ENCODE measurements at regions not wholly inside any gene's neighbourhood (a gene's known extent, or its start where the extent isn't known, plus 50 kb on each side); places are given as distances from the start of the nearest gene placed in this dataset.
"Not testable (repeated sequence)": the region's sequence is repeated elsewhere in the genome, so short reads cannot be mapped to it uniquely, and the experiment has no call there.

GRCh38 chr18:52183107-52183506 lies 156.9 kb upstream of the DCC start:
- no peak for DNase-seq (ENCODE audit: low read depth in 2 of 2)

GRCh38 chr18:52190195-52190594 lies 149.8 kb upstream of the DCC start:
- DNase-seq (ENCODE audit: low read depth in 2 of 2) = no peak

- DNase-seq (ENCODE audit: low read depth in 2 of 2) = no peak
Observed at GRCh38 chr18:52190631-52191030, 149.4 kb upstream of the DCC start.

- no peak for DNase-seq (ENCODE audit: low read depth in 2 of 2)
Observed at GRCh38 chr18:52200406-52200805, 139.6 kb upstream of the DCC start.

GRCh38 chr18:52200921-52201663 lies 138.9 kb upstream of the DCC start:
- no peak for DNase-seq (ENCODE audit: low read depth in 2 of 2)

GRCh38 chr18:52208646-52209045 lies 131.4 kb upstream of the DCC start:
- DNase-seq (ENCODE audit: low read depth in 2 of 2) = no peak

- no peak for DNase-seq (ENCODE audit: low read depth in 2 of 2)
Observed at GRCh38 chr18:52216109-52216508, 123.9 kb upstream of the DCC start.

- peak; percentile 31 to 48 for DNase-seq (ENCODE audit: low read depth in 2 of 2)
Observed at GRCh38 chr18:52216666-52217065, 123.3 kb upstream of the DCC start.

- peak; percentile 8 to 16 for DNase-seq (ENCODE audit: low read depth in 2 of 2)
Observed at GRCh38 chr18:52219102-52219501, 120.9 kb upstream of the DCC start.

GRCh38 chr18:52220062-52220591 lies 119.9 kb upstream of the DCC start:
- DNase-seq (ENCODE audit: low read depth in 2 of 2) = no peak

- DNase-seq (ENCODE audit: low read depth in 2 of 2) = no peak
Observed at GRCh38 chr18:52222211-52222610, 117.8 kb upstream of the DCC start.

- no peak for DNase-seq (ENCODE audit: low read depth in 2 of 2)
Observed at GRCh38 chr18:52227536-52227935, 112.5 kb upstream of the DCC start.

GRCh38 chr18:52228166-52228565 lies 111.8 kb upstream of the DCC start:
- no peak for DNase-seq (ENCODE audit: low read depth in 2 of 2)

- peak; percentile 66 to 70 for DNase-seq (ENCODE audit: low read depth in 2 of 2)
Observed at GRCh38 chr18:52236131-52236530, 103.9 kb upstream of the DCC start.

- DNase-seq (ENCODE audit: low read depth in 2 of 2) = peak; percentile 16 to 37
Observed at GRCh38 chr18:52237551-52237950, 102.4 kb upstream of the DCC start.

- DNase-seq (ENCODE audit: low read depth in 2 of 2) = no peak
Observed at GRCh38 chr18:52242711-52243110, 97.3 kb upstream of the DCC start.

- no peak for DNase-seq (ENCODE audit: low read depth in 2 of 2)
Observed at GRCh38 chr18:52244658-52245057, 95.3 kb upstream of the DCC start.

- DNase-seq (ENCODE audit: low read depth in 2 of 2) = no peak
Observed at GRCh38 chr18:52254367-52254766, 85.6 kb upstream of the DCC start.

GRCh38 chr18:52257417-52257816 lies 82.6 kb upstream of the DCC start:
- not testable (repeated sequence) for DNase-seq (ENCODE audit: low read depth in 2 of 2)

- no peak for DNase-seq (ENCODE audit: low read depth in 2 of 2)
Observed at GRCh38 chr18:52275817-52276216, 64.2 kb upstream of the DCC start.

- DNase-seq (ENCODE audit: low read depth in 2 of 2) = no peak
Observed at GRCh38 chr18:52277785-52278184, 62.2 kb upstream of the DCC start.

- no peak for DNase-seq (ENCODE audit: low read depth in 2 of 2)
Observed at GRCh38 chr18:52278191-52278590, 61.8 kb upstream of the DCC start.

- no peak for DNase-seq (ENCODE audit: low read depth in 2 of 2)
Observed at GRCh38 chr18:52280702-52281101, 59.3 kb upstream of the DCC start.

- no peak for DNase-seq (ENCODE audit: low read depth in 2 of 2)
Observed at GRCh38 chr18:52283927-52284326, 56.1 kb upstream of the DCC start.

Data from fibroblast of skin of left quadriceps (primary cell).